Keratinocyte (primary cell): ENCODE measurements at regions not wholly inside any gene's neighbourhood (a gene's known extent, or its start where the extent isn't known, plus 50 kb on each side); places are given as distances from the start of the nearest gene placed in this dataset.

ENCODE experiments used
- DNase-seq: peaks from one replicate; pipeline ENCODE4 v3.0.0-alpha.2; 2011; ENCODE audit warnings: low read depth, missing footprints, low spot score
- FAIRE-seq: peaks from 2 replicates; lab custom pipeline; 2011; peaks lifted over from hg19 to GRCh38; lab: Jason Lieb, UNC
- H2AFZ ChIP-seq: 2 replicates; pipeline ENCODE4 v1.6.0; 2012; ENCODE audit warnings: low read length, control low read depth, inconsistent platforms; ENCODE audit not compliant: control insufficient read depth
- H3K27ac ChIP-seq: 2 replicates; pipeline ENCODE4 v1.5.1; 2011; ENCODE audit warnings: low read length; ENCODE audit not compliant: control insufficient read depth, insufficient read depth
- H3K27me3 ChIP-seq: 3 replicates; pipeline ENCODE4 v1.6.0; 2011; ENCODE audit warnings: low read length; ENCODE audit not compliant: control insufficient read depth, insufficient read depth; ENCODE audit errors: extremely low read depth
- H3K36me3 ChIP-seq, 2 experiments: 2 replicates in 1 of 2; 3 replicates in 1 of 2; pipeline ENCODE4 v1.5.1; 2011; ENCODE audit warnings: low read length in 2 of 2, mild to moderate bottlenecking in 1 of 2; ENCODE audit not compliant: control insufficient read depth in 2 of 2, insufficient read depth in 2 of 2; ENCODE audit errors: extremely low read depth in 1 of 2
- H3K4me1 ChIP-seq: 3 replicates; pipeline ENCODE4 v1.5.1; 2011; ENCODE audit warnings: low read length; ENCODE audit not compliant: control insufficient read depth, insufficient read depth; ENCODE audit errors: extremely low read depth
- H3K4me2 ChIP-seq: 3 replicates; pipeline ENCODE4 v1.6.0; 2011; ENCODE audit warnings: low read depth, low read length; ENCODE audit not compliant: control insufficient read depth, insufficient read depth; ENCODE audit errors: extremely low read depth
- H3K4me3 ChIP-seq, 3 experiments: fragments of 200-600 bp in 1 of 3; sonication (generic) in 1 of 3; 2 replicates in 2 of 3; 3 replicates in 1 of 3; pipeline ENCODE4 v1.5.1; 2011 to 2016; ENCODE audit warnings: low read length in 3 of 3, mild to moderate bottlenecking in 3 of 3, control low read depth in 2 of 3, inconsistent platforms in 1 of 3, low read depth in 1 of 3, mixed read lengths in 1 of 3, mixed run types in 1 of 3, moderate library complexity in 1 of 3; ENCODE audit not compliant: control insufficient read depth in 2 of 3, insufficient read depth in 2 of 3; ENCODE audit errors: extremely low read depth in 1 of 3
- H3K79me2 ChIP-seq: 2 replicates; pipeline ENCODE4 v1.6.0; 2012; ENCODE audit warnings: low read length; ENCODE audit not compliant: control insufficient read depth, insufficient read depth
- H3K9ac ChIP-seq: 3 replicates; pipeline ENCODE4 v1.6.0; 2011; ENCODE audit warnings: low read length; ENCODE audit not compliant: control insufficient read depth, insufficient read depth; ENCODE audit errors: extremely low read depth
- H3K9me1 ChIP-seq: 3 replicates; pipeline ENCODE4 v1.6.0; 2011; ENCODE audit warnings: low read length; ENCODE audit not compliant: control insufficient read depth, insufficient read depth; ENCODE audit errors: extremely low read depth
- H3K9me3 ChIP-seq: 2 replicates; pipeline ENCODE4 v1.5.1; 2012; ENCODE audit warnings: low read depth, low read length; ENCODE audit not compliant: control insufficient read depth
- H4K20me1 ChIP-seq: 3 replicates; pipeline ENCODE4 v1.6.0; 2011; ENCODE audit warnings: low read length; ENCODE audit not compliant: control insufficient read depth, insufficient read depth; ENCODE audit errors: extremely low read depth
- EZH2 ChIP-seq: IDR thresholded peaks from one replicate; pipeline ENCODE4 v1.6.1; 2012; ENCODE audit warnings: inconsistent platforms, mild to moderate bottlenecking, low read length, moderate library complexity
- dilution Hi-C: fragments of 300-500 bp; cut with MboI; formaldehyde crosslinking; loops from one replicate; pipeline ENCODE4 v1.7.0; 2020; ENCODE audit warnings: low sequenced_read_pairs; ENCODE audit not compliant: extremely low pct_ligation_motif_present
- TF ChIP-seq, protein P1 (sequence below), 3 experiments: IDR thresholded peaks in 1 of 3; conservative IDR thresholded peaks in 1 of 3; optimal IDR thresholded peaks in 1 of 3; 2 replicates in 2 of 3; 3 replicates in 1 of 3; pipeline versions ENCODE3 to v1.5.1; 2011; ENCODE audit warnings: low read length in 3 of 3, mild to moderate bottlenecking in 3 of 3, moderate library complexity in 2 of 3, control low read depth in 1 of 3, inconsistent platforms in 1 of 3; ENCODE audit not compliant: insufficient read depth in 2 of 3; ENCODE audit errors: extremely low read depth in 1 of 3

DNA sequence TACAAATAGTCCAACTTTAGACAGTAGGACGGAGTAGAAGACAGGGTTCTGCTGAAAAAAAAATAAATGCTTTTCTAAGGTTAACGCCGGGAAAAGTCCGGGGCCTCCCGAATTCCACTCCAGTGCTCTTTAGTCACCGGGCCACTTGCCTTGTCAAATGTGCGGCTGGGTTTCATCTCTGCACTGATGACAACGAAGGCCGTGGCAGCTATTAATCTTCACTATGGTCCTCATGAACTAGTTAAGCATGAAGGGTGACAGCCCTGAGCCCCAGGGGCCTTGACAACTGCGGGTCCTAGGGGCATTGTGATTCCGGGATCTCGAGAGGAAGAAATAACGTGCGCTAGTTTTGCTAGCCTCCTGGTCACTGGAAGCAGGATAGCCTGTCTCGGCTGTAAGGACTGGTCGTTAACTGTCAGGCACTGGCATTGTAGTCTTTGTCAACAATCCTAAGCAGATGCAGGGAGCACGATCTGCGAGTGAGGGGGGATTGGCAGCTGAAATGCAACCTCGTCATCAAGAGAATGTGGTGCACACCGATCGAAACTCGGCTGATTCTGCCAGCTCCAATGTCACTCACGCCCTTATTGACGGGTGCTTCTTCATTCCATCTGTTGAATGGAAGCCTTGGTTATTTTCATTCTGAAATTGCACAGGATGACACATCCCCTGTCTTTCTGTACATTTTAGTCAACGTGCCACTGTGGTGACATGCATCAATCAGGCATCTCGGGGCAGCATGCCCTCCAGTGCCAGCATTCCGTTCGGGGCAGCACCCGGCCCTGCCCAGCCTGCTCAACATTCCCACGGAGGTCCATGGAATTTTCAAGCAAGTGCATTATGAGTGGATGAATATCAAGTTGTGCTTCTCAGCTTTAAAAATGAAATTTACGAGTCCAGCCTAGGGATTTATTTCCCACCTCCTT, 51.6 kb upstream of the MGMT start:
- H3K9me3 ChIP-seq = no peaks in the 10 kb centered on the region
- DNase-seq (no peak), FAIRE-seq (no peak)
- H3K27ac ChIP-seq = no peak overlapping the region
- no peak overlapping the region for H2AFZ ChIP-seq
- no peaks in the 10 kb centered on the region for H3K4me1 ChIP-seq
- TF ChIP-seq EZH2 = no peak
- TF ChIP-seq, protein P1, sequence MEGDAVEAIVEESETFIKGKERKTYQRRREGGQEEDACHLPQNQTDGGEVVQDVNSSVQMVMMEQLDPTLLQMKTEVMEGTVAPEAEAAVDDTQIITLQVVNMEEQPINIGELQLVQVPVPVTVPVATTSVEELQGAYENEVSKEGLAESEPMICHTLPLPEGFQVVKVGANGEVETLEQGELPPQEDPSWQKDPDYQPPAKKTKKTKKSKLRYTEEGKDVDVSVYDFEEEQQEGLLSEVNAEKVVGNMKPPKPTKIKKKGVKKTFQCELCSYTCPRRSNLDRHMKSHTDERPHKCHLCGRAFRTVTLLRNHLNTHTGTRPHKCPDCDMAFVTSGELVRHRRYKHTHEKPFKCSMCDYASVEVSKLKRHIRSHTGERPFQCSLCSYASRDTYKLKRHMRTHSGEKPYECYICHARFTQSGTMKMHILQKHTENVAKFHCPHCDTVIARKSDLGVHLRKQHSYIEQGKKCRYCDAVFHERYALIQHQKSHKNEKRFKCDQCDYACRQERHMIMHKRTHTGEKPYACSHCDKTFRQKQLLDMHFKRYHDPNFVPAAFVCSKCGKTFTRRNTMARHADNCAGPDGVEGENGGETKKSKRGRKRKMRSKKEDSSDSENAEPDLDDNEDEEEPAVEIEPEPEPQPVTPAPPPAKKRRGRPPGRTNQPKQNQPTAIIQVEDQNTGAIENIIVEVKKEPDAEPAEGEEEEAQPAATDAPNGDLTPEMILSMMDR (optimal IDR thresholded peaks at IDR 0.05 in 1 of 3, IDR thresholded peaks at IDR 0.05 in 1 of 3, conservative IDR thresholded peaks at IDR 0.05 in 1 of 3; ENCODE audit: extremely low read depth in 1 of 3, insufficient read depth in 2 of 3, low read length in 3 of 3) = no peak
- H3K9me1 ChIP-seq = no peaks in the 10 kb centered on the region
- H3K27me3 ChIP-seq = no peaks in the 10 kb centered on the region
- no peaks in the 10 kb centered on the region for H3K79me2 ChIP-seq
- dilution Hi-C loops = no loop called here
- no peak overlapping the region for H3K4me2 ChIP-seq
- no peak overlapping the region for H3K4me3 ChIP-seq
- H3K9ac ChIP-seq = no peak overlapping the region
- no peaks in the 10 kb centered on the region for H4K20me1 ChIP-seq
- H3K36me3 ChIP-seq = no peaks in the 10 kb centered on the region

DNA sequence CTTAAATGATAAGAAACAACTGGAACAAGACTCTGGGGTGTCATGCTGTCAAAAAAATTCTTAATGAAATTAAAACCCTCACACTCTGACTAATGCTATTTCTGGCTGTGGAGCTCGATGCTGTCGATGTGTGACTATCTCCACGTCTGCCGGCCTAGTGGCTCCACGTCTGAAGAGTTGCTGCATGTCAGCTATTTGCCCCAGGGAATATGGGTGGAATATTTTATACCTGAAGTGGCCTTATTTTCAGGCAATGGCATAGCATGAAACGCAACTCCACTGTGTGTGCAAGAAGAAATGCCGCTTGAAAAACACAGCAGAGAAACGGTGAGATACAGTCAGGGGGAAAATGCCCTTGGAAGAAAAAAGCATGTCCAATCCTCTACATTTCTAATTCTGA, 50.9 kb upstream of the MGMT start:
- no peaks in the 10 kb centered on the region for H3K9me1 ChIP-seq
- H3K4me1 ChIP-seq = no peaks in the 10 kb centered on the region
- no peak overlapping the region for H3K27ac ChIP-seq
- no peaks in the 10 kb centered on the region for H3K27me3 ChIP-seq
- TF ChIP-seq, protein P1 (optimal IDR thresholded peaks at IDR 0.05 in 1 of 3, IDR thresholded peaks at IDR 0.05 in 1 of 3, conservative IDR thresholded peaks at IDR 0.05 in 1 of 3; ENCODE audit: extremely low read depth in 1 of 3, insufficient read depth in 2 of 3, low read length in 3 of 3) = no peak
- no peak for TF ChIP-seq EZH2
- H3K4me2 ChIP-seq = no peak overlapping the region
- no peaks in the 10 kb centered on the region for H3K79me2 ChIP-seq
- no peaks in the 10 kb centered on the region for H3K36me3 ChIP-seq
- no peak for FAIRE-seq
- DNase-seq = no peak
- H3K4me3 ChIP-seq = no peak overlapping the region
- no peaks in the 10 kb centered on the region for H3K9me3 ChIP-seq
- no peak overlapping the region for H2AFZ ChIP-seq
- no peak overlapping the region for H3K9ac ChIP-seq
- dilution Hi-C loops = no loop called here
- no peaks in the 10 kb centered on the region for H4K20me1 ChIP-seq
